ENCODE measurements at regions not wholly inside any gene's neighbourhood (a gene's known extent, or its start where the extent isn't known, plus 50 kb on each side); places are given as distances from the start of the nearest gene placed in this dataset.

GRCh38 chr3:76869726-76870384 is 170.0 kb upstream of the ROBO2 start:
- intact Hi-C loops (cut with DNase I; ENCODE audit: low total_unique reads): no loop called here
- Histone ChIP-seq H3K9me3 (no peaks in the 10 kb centered on the region), H3K36me3 (no peaks in the 10 kb centered on the region), H3K27ac (no peak overlapping the region), H3K27me3 (no peaks in the 10 kb centered on the region), H3K4me1 (no peaks in the 10 kb centered on the region), H3K4me3 (no peak overlapping the region)
- no peak for ATAC-seq
- no peak for DNase-seq
- TF ChIP-seq POLR2A (IDR thresholded peaks at IDR 0.05) (no peak), CTCF (IDR thresholded peaks at IDR 0.05 in 4 of 5, conservative IDR thresholded peaks at IDR 0.05 in 1 of 5) (no peak)
- in situ Hi-C loops (cut with MboI; ENCODE audit: low sequenced_read_pairs in 4 of 4): no loop called here

DNA sequence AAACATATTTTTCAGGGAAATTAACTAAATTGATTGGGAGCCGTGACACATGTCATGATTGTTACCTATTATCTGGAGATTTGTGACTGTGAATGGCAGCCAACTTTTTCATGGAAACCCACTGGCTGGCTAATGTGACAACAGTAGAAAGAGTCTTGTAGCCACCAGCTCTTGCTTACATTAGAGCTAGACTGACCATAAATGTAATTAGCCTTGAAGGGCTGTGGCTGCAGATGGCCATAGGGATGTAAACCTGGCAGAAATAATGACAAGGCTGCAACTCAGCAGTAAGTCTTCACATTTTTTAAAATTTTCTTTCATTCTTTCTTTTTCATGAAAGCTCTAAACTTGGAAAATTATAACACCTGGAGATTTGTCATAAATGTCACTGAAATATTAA is 168.2 kb upstream of the ROBO2 start:
- H3K4me3 ChIP-seq: no peak overlapping the region
- H3K27ac ChIP-seq: no peak overlapping the region
- in situ Hi-C loops (cut with MboI; ENCODE audit: low sequenced_read_pairs in 4 of 4) (no loop called here), intact Hi-C loops (cut with DNase I; ENCODE audit: low total_unique reads) (no loop called here)
- no peaks in the 10 kb centered on the region for H3K9me3 ChIP-seq
- DNase-seq (no peak), ATAC-seq (no peak)
- no peaks in the 10 kb centered on the region for H3K4me1 ChIP-seq
- H3K36me3 ChIP-seq: no peaks in the 10 kb centered on the region
- TF ChIP-seq CTCF (IDR thresholded peaks at IDR 0.05 in 4 of 5, conservative IDR thresholded peaks at IDR 0.05 in 1 of 5) (no peak), POLR2A (IDR thresholded peaks at IDR 0.05) (no peak)
- H3K27me3 ChIP-seq: no peaks in the 10 kb centered on the region

DNA sequence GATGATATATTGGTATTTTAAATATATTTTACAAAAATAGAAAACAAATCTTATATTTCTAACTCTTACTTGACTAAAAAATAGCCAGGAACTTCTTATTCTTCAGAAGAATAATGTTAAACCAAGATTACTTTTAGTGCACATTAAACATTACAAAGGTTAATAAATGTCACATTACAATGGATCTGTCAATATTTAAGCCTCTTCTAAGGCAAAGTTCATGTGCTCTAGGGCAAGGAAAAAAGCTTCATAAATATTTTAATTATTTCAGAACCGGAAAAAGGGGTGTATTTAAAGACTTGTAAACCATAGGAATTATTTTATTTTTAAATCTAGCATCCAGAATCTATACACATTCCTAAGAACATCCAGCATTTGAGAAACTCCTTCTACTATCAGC is 166.9 kb upstream of the ROBO2 start:
- H3K4me3 ChIP-seq: no peak overlapping the region
- in situ Hi-C loops (cut with MboI; ENCODE audit: low sequenced_read_pairs in 4 of 4): no loop called here
- TF ChIP-seq POLR2A (IDR thresholded peaks at IDR 0.05) (no peak), CTCF (IDR thresholded peaks at IDR 0.05 in 4 of 5, conservative IDR thresholded peaks at IDR 0.05 in 1 of 5) (no peak)
- ATAC-seq: no peak
- H3K36me3 ChIP-seq: no peaks in the 10 kb centered on the region
- no peaks in the 10 kb centered on the region for H3K9me3 ChIP-seq
- no peak for DNase-seq
- H3K27ac ChIP-seq: no peak overlapping the region
- H3K4me1 ChIP-seq: no peaks in the 10 kb centered on the region
- intact Hi-C loops (cut with DNase I; ENCODE audit: low total_unique reads): no loop called here
- no peaks in the 10 kb centered on the region for H3K27me3 ChIP-seq

DNA sequence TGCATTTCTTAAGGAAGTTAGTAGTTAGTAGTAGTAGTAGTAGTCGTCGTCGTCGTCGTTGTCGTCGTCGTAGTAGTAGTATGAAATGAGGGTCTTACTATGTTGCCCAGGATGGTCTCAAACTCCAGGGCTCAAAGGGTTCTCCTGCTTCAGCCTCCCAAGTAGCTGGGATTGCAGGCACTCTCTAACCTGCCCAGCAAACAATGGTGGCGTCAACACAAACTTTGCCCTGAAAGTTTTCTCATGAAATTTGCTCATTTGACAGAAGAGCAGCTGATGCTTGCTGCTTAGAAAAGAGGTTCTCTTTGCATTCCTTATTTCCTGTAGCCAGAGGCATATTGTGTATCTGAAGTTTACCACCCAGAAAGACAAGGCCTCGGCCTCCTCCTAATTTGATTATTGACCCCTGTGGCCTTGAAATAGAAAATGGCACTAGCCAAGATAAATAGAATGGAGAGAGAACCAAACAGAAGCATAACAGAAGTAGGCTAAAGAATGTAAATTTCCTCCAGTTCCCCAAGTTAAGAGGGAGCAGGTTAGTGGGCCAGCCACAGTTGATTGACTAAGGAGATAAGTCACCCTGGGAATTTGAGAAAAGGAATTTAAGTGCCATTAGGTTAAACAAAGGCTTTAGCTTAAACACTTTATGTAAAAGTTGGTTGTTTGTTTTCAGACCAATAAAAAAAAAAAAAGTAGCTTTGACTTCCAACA is 166.2 kb upstream of the ROBO2 start:
- no peak for DNase-seq
- no peak for ATAC-seq
- no peak overlapping the region for H3K4me3 ChIP-seq
- in situ Hi-C loops (cut with MboI; ENCODE audit: low sequenced_read_pairs in 4 of 4) (no loop called here), intact Hi-C loops (cut with DNase I; ENCODE audit: low total_unique reads) (no loop called here)
- no peaks in the 10 kb centered on the region for H3K9me3 ChIP-seq
- no peaks in the 10 kb centered on the region for H3K27me3 ChIP-seq
- no peak for TF ChIP-seq CTCF (IDR thresholded peaks at IDR 0.05 in 4 of 5, conservative IDR thresholded peaks at IDR 0.05 in 1 of 5)
- TF ChIP-seq POLR2A (IDR thresholded peaks at IDR 0.05): no peak
- H3K4me1 ChIP-seq: no peaks in the 10 kb centered on the region
- H3K36me3 ChIP-seq: no peaks in the 10 kb centered on the region
- H3K27ac ChIP-seq: no peak overlapping the region
